ENCODE measurements at regions not wholly inside any gene's neighbourhood (a gene's known extent, or its start where the extent isn't known, plus 50 kb on each side); places are given as distances from the start of the nearest gene placed in this dataset.

DNA sequence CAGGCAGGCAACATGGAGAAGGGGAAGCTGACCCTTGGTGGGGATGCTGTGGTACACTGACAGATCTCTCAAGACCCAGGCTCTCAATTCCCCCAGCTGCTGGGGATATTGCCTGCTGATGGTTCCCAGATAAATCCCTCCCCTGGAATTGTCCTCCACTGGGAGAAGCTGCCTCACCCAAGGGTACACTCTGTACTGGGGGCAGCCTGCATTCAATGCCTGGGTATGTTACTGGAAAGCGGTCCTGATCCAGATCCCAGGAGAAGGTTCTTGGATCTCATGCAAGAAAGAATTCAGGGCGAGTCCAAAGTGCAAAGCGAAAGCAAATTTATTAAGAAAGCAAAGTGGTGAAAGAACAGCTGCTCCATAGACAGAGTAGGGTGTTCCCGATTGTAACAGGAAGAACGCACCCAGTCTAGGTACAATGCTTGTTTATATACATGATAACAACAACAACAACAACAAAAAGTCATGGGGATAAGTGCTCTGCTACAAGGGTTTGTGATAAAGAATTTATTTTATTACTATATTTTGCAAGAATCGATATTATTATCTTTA lies 591.5 kb upstream of the ADAMTS9 start:
- in situ Hi-C loops (cut with HindIII; ENCODE audit: low pct_ligation_motif_present, low sequenced_read_pairs): no loop called here
- H3K4me3 ChIP-seq (ENCODE audit: low read depth, low read length): no peak overlapping the region

DNA sequence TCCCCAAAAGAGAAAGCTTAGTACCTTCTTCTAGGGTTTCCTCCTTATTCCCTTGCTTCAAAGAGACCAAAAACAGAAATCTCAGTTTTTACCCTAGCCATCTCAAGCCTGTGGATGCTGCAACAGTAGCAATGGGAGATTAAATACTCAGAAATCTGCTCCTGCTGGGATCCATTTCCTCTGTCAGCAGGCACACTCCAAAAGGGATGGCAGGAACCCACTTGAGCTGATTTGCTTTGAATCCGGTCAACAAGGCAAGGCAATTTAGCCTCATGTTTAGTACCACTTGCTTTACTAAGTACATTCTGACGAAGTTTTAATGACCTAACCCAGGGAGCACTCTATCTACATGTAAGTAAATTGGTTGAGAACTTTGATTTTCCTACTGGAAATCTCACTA lies 590.0 kb upstream of the ADAMTS9 start:
- no peak overlapping the region for H3K4me3 ChIP-seq (ENCODE audit: low read depth, low read length)
- in situ Hi-C loops (cut with HindIII; ENCODE audit: low pct_ligation_motif_present, low sequenced_read_pairs): no loop called here

More for the DNA sequence above, 591.5 kb upstream of the ADAMTS9 start:
- Histone ChIP-seq H3K36me3 (replicated peaks) (no peaks in the 10 kb centered on the region), H3K27ac (no peak overlapping the region), H3K27me3 (replicated peaks) (no peaks in the 10 kb centered on the region)
- TF ChIP-seq, protein P1, sequence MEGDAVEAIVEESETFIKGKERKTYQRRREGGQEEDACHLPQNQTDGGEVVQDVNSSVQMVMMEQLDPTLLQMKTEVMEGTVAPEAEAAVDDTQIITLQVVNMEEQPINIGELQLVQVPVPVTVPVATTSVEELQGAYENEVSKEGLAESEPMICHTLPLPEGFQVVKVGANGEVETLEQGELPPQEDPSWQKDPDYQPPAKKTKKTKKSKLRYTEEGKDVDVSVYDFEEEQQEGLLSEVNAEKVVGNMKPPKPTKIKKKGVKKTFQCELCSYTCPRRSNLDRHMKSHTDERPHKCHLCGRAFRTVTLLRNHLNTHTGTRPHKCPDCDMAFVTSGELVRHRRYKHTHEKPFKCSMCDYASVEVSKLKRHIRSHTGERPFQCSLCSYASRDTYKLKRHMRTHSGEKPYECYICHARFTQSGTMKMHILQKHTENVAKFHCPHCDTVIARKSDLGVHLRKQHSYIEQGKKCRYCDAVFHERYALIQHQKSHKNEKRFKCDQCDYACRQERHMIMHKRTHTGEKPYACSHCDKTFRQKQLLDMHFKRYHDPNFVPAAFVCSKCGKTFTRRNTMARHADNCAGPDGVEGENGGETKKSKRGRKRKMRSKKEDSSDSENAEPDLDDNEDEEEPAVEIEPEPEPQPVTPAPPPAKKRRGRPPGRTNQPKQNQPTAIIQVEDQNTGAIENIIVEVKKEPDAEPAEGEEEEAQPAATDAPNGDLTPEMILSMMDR (IDR thresholded peaks at IDR 0.05; ENCODE audit: low read depth, low read length, missing control alignments): no peak
- DNase-seq: no peak

DNA sequence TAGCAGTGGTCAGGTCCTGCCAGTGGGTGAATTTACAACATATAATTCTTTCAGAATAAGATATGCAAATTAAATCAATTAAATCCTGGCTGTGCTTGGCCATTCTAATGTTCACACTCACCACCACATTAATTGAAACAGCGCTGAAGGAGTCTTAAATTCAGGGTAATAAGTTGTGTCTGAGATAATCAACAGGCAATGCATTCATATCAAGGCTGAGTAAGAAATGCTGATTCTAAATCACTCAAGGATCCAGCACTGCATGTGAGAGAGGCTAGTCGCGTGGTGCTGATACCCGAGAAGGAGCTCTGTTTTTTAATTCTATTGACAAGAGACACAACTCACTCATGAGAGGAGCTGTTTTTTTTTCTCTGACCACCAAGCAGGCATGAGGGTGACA lies 588.8 kb upstream of the ADAMTS9 start:
- in situ Hi-C loops (cut with HindIII; ENCODE audit: low pct_ligation_motif_present, low sequenced_read_pairs): no loop called here
- TF ChIP-seq, protein P1 (IDR thresholded peaks at IDR 0.05; ENCODE audit: low read depth, low read length, missing control alignments): no peak
- no peaks in the 10 kb centered on the region for H3K27me3 ChIP-seq (replicated peaks)
- H3K36me3 ChIP-seq (replicated peaks): no peaks in the 10 kb centered on the region
- H3K4me3 ChIP-seq (ENCODE audit: low read depth, low read length): no peak overlapping the region
- no peak for DNase-seq
- no peak overlapping the region for H3K27ac ChIP-seq

More for the DNA sequence above, 590.0 kb upstream of the ADAMTS9 start:
- Histone ChIP-seq H3K36me3 (replicated peaks) (no peaks in the 10 kb centered on the region), H3K27ac (no peak overlapping the region), H3K27me3 (replicated peaks) (no peaks in the 10 kb centered on the region)
- DNase-seq: no peak
- TF ChIP-seq, protein P1 (IDR thresholded peaks at IDR 0.05; ENCODE audit: low read depth, low read length, missing control alignments): no peak

DNA sequence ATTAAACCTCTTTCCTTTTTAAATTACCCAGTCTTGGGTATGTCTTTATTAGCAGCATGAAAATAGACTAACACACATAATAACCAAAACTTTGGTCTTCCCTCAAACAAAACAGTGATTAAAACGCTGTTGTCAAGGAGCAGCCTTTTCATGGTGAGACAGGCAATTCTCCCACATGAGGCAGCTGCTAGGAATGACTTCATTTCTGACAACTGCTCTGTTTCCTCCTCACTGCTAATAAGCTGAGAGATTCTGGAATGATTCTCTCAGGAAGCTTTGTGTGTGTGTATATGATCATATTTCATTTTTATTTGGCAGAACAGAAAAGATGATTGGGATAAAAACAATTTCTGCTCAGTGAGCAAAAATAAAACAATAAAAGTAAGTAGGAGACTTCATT lies 580.6 kb upstream of the ADAMTS9 start:
- no peaks in the 10 kb centered on the region for H3K27me3 ChIP-seq (replicated peaks)
- H3K27ac ChIP-seq: no peak overlapping the region
- H3K4me3 ChIP-seq (ENCODE audit: low read depth, low read length): no peak overlapping the region
- in situ Hi-C loops (cut with HindIII; ENCODE audit: low pct_ligation_motif_present, low sequenced_read_pairs): no loop called here
- H3K36me3 ChIP-seq (replicated peaks): no peaks in the 10 kb centered on the region
- TF ChIP-seq, protein P1 (IDR thresholded peaks at IDR 0.05; ENCODE audit: low read depth, low read length, missing control alignments): no peak
- no peak for DNase-seq

DNA sequence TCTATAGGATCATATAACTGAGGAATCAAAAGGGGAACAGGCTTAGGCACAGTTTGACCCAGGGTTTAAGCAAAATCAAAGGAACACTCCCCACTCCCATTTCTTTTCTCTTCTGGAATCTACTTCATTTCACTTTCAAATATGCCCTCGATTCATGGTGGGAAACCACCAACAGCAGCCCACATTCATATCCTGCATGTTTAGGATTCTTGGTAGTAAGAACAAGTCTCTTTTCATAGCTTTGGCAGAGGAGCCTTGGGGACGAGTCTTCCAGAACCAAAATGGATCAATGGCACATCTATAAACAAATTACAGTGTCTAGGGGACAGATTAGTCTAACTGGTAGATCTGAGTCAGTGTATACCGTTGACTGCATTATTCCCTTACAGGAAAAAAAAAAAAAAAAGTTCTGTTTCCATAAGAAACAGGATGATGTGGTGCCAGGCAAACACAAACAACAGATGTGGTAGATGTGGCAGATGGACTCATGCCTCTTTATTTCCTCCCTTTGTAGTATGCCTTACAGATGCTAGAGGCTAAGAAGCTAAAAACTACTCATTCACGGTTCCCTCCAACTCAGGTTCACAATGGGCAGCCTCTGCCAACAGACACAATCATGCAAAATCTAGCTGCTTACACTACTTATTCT lies 578.3 kb upstream of the ADAMTS9 start:
- TF ChIP-seq, protein P1 (IDR thresholded peaks at IDR 0.05; ENCODE audit: low read depth, low read length, missing control alignments): no peak
- H3K4me3 ChIP-seq (ENCODE audit: low read depth, low read length): no peak overlapping the region
- no peak overlapping the region for H3K27ac ChIP-seq
- no peaks in the 10 kb centered on the region for H3K36me3 ChIP-seq (replicated peaks)
- in situ Hi-C loops (cut with HindIII; ENCODE audit: low pct_ligation_motif_present, low sequenced_read_pairs): no loop called here
- DNase-seq: no peak
- no peaks in the 10 kb centered on the region for H3K27me3 ChIP-seq (replicated peaks)

DNA sequence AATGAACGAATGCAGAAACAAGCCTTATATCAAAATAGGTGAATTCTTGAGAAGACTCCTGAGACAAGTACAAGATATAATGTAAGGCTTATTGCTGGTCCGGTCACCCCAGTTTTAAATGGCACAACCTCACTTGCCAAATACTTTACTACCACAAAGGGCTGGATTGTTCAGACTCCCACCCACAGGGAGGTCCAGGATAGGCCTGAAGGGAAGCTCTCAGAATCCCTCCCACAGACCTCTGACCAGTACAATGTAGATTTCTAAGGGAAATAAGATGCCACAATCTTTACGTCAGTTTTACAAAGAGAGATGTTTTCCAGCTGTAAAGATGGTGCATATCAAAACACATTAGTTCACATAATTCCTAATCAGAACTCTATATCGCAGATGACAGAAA lies 577.7 kb upstream of the ADAMTS9 start:
- TF ChIP-seq, protein P1 (IDR thresholded peaks at IDR 0.05; ENCODE audit: low read depth, low read length, missing control alignments): no peak
- no peaks in the 10 kb centered on the region for H3K36me3 ChIP-seq (replicated peaks)
- DNase-seq: no peak
- no peak overlapping the region for H3K27ac ChIP-seq
- in situ Hi-C loops (cut with HindIII; ENCODE audit: low pct_ligation_motif_present, low sequenced_read_pairs): no loop called here
- no peaks in the 10 kb centered on the region for H3K27me3 ChIP-seq (replicated peaks)
- H3K4me3 ChIP-seq (ENCODE audit: low read depth, low read length): no peak overlapping the region

All from brain microvascular endothelial cell (primary cell).